Upper lobe of left lung (tissue), 4 donors: ENCODE measurements at regions not wholly inside any gene's neighbourhood (a gene's known extent, or its start where the extent isn't known, plus 50 kb on each side); places are given as distances from the start of the nearest gene placed in this dataset.

Experiments used
- CTCF ChIP-seq, 6 experiments: fragments of 450-650 bp in 4 of 6; fragments of 200-600 bp in 2 of 6; sonication (generic) in 2 of 6; IDR thresholded peaks; one replicate each; pipeline ENCODE4 v1.5.1; 2016 to 2019; ENCODE audit warnings: antibody characterized with exemption in 6 of 6
- POLR2A ChIP-seq, 4 donors: fragments of 450-650 bp; IDR thresholded peaks; one replicate each; pipeline ENCODE4 v1.5.1; 2016 to 2017; ENCODE audit warnings: antibody characterized with exemption in 4 of 4, mild to moderate bottlenecking in 2 of 4

DNA sequence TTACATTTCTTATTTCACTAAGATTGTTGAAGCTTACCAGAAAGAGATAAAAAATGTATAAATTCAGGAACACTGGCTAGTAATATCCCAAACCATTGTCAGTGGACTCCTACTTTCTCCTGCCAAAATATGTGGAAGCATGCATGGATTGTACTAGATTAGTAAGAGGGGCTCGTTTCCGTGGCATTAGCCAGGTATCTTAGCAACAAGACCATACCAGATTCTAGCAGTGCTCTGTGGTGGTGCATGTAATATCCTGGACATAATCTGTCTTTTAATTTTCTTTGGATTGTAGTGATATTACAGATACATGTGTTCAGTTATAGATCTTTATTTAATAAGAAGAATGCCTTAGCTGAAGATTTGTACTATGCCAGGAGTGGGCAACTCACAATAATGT, 371.9 kb upstream of the PITX2 start:
- no peak for TF ChIP-seq POLR2A (IDR thresholded peaks at IDR 0.05)
- no peak for TF ChIP-seq CTCF (IDR thresholded peaks at IDR 0.05)
